Lower leg skin (tissue), 4 donors: ENCODE measurements at regions not wholly inside any gene's neighbourhood (a gene's known extent, or its start where the extent isn't known, plus 50 kb on each side); places are given as distances from the start of the nearest gene placed in this dataset.

ENCODE experiments used
- DNase-seq, 2 donors: peaks; one replicate each; pipeline ENCODE4 v3.0.0-alpha.2; 2019; ENCODE audit warnings: low spot score in 2 of 2
- H3K4me3 ChIP-seq: fragments of 200-600 bp; sonication (generic); 2 replicates; pipeline ENCODE4 v1.5.1; 2017; ENCODE audit warnings: mild to moderate bottlenecking, low read depth; ENCODE audit not compliant: poor library complexity, severe bottlenecking
- POLR2A ChIP-seq, 2 donors: fragments of 450-650 bp; IDR thresholded peaks; one replicate each; pipeline ENCODE4 v1.6.1; 2016 to 2017; ENCODE audit warnings: antibody characterized with exemption in 2 of 2, mild to moderate bottlenecking in 1 of 2, moderate library complexity in 1 of 2
- WGBS, 2 donors: methylation state at CpG; one replicate each; pipeline ENCODE4 v1.1.5; 2018; 5-methylcytosine and 5-hydroxymethylcytosine counted together
- intact Hi-C: fragments of 100-400 bp; cut with DNase I; formaldehyde crosslinking; loops from one replicate; pipeline ENCODE4 v1.15.0; 2023; ENCODE audit warnings: low total_unique reads
- TF ChIP-seq, protein P1 (sequence below), 3 donors: fragments of 450-650 bp; IDR thresholded peaks; one replicate each; pipeline ENCODE4 v1.5.1; 2016; ENCODE audit warnings: antibody characterized with exemption in 3 of 3, mild to moderate bottlenecking in 3 of 3, moderate library complexity in 2 of 3

DNA sequence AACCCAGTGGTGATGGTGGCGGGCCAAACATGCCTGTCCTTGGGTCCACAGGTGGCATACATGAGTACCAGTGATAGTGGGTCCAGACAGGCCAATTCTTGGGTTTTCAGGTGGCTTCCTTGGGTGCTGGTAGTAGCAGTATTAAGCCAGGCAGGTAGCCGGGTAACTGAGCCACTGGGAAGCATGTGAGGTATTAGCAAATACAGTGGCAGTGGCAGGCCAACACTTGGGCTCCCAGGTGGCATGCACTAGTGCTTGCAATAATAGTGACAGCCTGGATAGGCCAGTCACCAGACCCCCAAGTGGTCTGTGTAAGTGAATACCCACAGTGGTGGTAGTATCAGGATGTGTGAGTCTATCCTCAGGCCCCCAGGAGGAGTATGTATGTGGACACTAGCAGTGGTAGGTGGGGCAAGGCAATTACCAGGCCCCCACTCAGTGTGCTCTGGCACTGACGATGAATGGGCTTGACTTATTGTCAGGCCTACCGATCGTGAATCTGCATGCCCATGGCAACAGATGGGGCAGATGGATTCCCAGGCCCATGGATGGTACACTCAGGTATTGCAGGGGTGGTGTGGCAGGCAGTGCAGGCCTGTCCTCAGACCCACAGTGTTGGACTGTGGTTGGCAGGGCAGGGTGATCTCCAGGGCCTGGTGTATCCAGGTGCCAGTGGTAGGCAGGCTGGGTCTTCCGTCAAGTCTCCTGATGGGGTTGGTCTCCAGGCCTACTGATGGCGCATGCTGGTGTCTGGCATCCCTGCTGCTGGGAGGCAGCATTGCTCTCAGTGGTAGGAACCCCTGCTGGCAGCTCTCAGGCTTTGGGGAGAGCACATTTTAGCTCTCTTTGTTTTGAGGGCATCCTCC lies 840.7 kb downstream of the FAM181B start:
- 88 to 89% methylated on average over 6 of the region's 7 CpGs for WGBS, 2 donors
- intact Hi-C loops, result no loop called here

DNA sequence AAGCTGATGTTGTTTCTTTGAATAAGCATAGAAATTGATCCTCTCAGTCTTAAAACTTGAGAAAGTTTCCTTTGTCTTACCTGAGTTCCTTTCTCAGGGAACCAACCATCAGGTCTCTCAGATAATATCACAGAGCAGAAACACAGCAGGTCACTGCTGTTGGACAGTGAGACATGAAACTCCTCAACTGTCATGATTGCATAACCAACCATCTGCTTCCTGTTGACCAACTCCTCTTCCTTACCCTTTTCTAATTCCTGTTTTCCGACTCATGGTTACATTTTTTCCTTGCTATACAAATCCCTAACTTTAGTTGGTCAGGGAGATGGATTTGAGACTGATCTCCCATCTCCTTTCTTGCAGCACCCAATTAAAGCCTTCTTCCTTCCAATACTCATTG lies 845.3 kb downstream of the FAM181B start:
- WGBS, 2 donors, result 69 to 75% methylated on average over 1 of the region's 1 CpG
- no peak for DNase-seq
- intact Hi-C loops, result no loop called here
- H3K4me3 ChIP-seq, result no peak overlapping the region
- TF ChIP-seq, protein P1, sequence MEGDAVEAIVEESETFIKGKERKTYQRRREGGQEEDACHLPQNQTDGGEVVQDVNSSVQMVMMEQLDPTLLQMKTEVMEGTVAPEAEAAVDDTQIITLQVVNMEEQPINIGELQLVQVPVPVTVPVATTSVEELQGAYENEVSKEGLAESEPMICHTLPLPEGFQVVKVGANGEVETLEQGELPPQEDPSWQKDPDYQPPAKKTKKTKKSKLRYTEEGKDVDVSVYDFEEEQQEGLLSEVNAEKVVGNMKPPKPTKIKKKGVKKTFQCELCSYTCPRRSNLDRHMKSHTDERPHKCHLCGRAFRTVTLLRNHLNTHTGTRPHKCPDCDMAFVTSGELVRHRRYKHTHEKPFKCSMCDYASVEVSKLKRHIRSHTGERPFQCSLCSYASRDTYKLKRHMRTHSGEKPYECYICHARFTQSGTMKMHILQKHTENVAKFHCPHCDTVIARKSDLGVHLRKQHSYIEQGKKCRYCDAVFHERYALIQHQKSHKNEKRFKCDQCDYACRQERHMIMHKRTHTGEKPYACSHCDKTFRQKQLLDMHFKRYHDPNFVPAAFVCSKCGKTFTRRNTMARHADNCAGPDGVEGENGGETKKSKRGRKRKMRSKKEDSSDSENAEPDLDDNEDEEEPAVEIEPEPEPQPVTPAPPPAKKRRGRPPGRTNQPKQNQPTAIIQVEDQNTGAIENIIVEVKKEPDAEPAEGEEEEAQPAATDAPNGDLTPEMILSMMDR (IDR thresholded peaks at IDR 0.05), result no peak
- no peak for TF ChIP-seq POLR2A (IDR thresholded peaks at IDR 0.05)

More for the DNA sequence above, 840.7 kb downstream of the FAM181B start:
- no peak overlapping the region for H3K4me3 ChIP-seq
- no peak for DNase-seq
- TF ChIP-seq, protein P1 (IDR thresholded peaks at IDR 0.05), result no peak
- TF ChIP-seq POLR2A (IDR thresholded peaks at IDR 0.05), result no peak

DNA sequence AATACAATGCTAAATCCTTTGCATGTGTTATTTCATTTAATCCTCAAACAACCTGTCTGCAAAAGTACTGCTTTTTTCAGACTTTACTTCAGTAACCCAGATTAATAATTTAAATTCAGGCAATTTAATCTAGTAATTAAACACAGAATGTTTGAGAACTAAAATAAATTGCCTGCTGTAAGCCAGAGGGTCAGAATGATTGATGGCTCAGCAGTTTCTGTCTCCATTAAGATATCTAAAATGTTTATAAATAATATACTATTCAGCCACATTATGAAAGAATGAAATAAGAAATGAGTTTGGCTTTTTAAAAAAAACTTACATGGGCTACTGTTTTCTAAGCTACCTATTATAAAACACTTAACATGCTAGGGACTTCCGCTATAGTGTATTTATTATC lies 846.0 kb downstream of the FAM181B start:
- no peak overlapping the region for H3K4me3 ChIP-seq
- no peak for TF ChIP-seq POLR2A (IDR thresholded peaks at IDR 0.05)
- TF ChIP-seq, protein P1 (IDR thresholded peaks at IDR 0.05), result no peak
- 93 to 100% methylated on average over 1 of the region's 1 CpG for WGBS, 2 donors
- DNase-seq, result no peak
- intact Hi-C loops, result no loop called here

DNA sequence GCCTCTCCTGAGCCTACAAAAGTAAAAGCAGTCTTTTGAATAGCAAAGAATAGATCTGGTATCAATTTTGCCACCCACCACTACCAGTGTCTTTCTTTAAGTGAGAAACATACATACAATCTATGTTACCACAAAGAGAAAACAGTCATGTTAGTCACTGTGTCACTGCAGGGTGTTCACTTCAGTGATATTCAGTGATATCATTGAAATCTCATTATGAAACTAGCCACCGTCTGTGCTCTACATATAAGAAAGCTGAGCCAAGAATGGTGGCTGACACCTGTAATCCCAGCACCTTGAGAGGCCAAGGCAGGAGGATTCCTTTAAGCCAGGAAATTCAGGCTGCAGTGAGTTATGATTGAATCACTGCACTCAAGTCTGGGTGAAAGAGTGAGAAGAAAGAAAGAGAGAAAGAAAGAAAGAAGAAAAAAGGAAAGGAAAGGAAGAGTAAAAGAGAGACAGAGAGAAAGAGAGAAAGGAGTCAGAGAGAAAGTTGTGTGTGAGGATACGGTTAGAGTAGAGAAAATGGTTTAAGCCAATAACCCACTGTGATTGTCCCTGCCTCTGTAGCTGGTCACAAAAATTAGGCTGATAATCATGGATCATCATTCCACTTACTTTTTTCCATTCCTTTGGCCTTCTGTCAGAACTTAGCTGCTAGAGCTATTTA lies 847.1 kb downstream of the FAM181B start:
- WGBS, 2 donors, result 72 to 78% methylated on average over 2 of the region's 2 CpGs
- TF ChIP-seq, protein P1 (IDR thresholded peaks at IDR 0.05), result no peak
- no peak for TF ChIP-seq POLR2A (IDR thresholded peaks at IDR 0.05)
- H3K4me3 ChIP-seq, result no peak overlapping the region
- no peak for DNase-seq
- intact Hi-C loops, result no loop called here

DNA sequence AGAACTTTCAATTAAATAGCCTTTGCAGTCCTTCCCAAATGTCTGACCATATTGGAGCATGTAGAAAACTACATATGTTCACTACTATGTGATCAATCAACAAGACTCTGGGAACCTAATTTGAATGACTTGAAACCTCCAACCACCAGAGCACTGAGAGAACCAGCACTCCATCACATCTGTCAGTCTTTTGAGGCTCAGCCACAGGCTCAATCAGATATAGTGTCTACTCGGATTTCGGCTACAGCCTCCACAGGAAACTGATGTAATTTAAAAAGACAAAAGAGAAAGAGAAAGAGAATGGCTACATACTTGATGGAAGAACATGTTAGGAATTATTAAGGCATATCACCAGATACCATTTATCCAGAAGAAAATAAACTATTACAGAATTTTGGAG lies 859.0 kb downstream of the FAM181B start:
- WGBS, 2 donors, result 42 to 43% methylated on average over 2 of the region's 2 CpGs
- TF ChIP-seq, protein P1 (IDR thresholded peaks at IDR 0.05), result no peak
- no peak for TF ChIP-seq POLR2A (IDR thresholded peaks at IDR 0.05)
- intact Hi-C loops, result no loop called here
- DNase-seq, result no peak
- H3K4me3 ChIP-seq, result no peak overlapping the region
